GM21786 (cell line): ENCODE measurements at regions not wholly inside any gene's neighbourhood (a gene's known extent, or its start where the extent isn't known, plus 50 kb on each side); places are given as distances from the start of the nearest gene placed in this dataset.

Experiments used
- ATAC-seq: cut with Tn5 transposase; IDR thresholded peaks from one replicate; pipeline ENCODE4 v1.9.1; 2021; ENCODE audit not compliant: unreplicated experiment

- no peak for ATAC-seq
Observed at GRCh38 chr6:139776041-139776440, 401.6 kb upstream of the CITED2 start.

GRCh38 chr6:139768196-139768595 is 393.7 kb upstream of the CITED2 start:
- ATAC-seq: no peak

- ATAC-seq: no peak
Observed at GRCh38 chr6:139766796-139767195, 392.3 kb upstream of the CITED2 start.

- ATAC-seq: no peak
Observed at GRCh38 chr6:139765825-139766285, 391.4 kb upstream of the CITED2 start.

GRCh38 chr6:139764498-139764986 is 390.1 kb upstream of the CITED2 start:
- peak; percentile 91 for ATAC-seq

- no peak for ATAC-seq
Observed at GRCh38 chr6:139763468-139764210, 389.2 kb upstream of the CITED2 start.

- ATAC-seq: peak; percentile 30
Observed at GRCh38 chr6:139762587-139763031, 388.2 kb upstream of the CITED2 start.

- no peak for ATAC-seq
Observed at GRCh38 chr6:139760128-139760527, 385.7 kb upstream of the CITED2 start.

GRCh38 chr6:139759086-139759485 is 384.6 kb upstream of the CITED2 start:
- ATAC-seq: no peak

- no peak for ATAC-seq
Observed at GRCh38 chr6:139758209-139758611, 383.8 kb upstream of the CITED2 start.

- ATAC-seq: no peak
Observed at GRCh38 chr6:139757784-139758183, 383.3 kb upstream of the CITED2 start.

GRCh38 chr6:139756381-139756780 is 381.9 kb upstream of the CITED2 start:
- ATAC-seq: no peak

- ATAC-seq: no peak
Observed at GRCh38 chr6:139754898-139755775, 380.7 kb upstream of the CITED2 start.

GRCh38 chr6:139753198-139753861 is 378.9 kb upstream of the CITED2 start:
- ATAC-seq: no peak

- ATAC-seq: no peak
Observed at GRCh38 chr6:139752086-139752485, 377.6 kb upstream of the CITED2 start.

GRCh38 chr6:139751179-139751578 is 376.7 kb upstream of the CITED2 start:
- ATAC-seq: no peak

GRCh38 chr6:139748353-139749146 is 374.1 kb upstream of the CITED2 start:
- ATAC-seq: no peak

- ATAC-seq: no peak
Observed at GRCh38 chr6:139747154-139747553, 372.7 kb upstream of the CITED2 start.

- ATAC-seq: no peak
Observed at GRCh38 chr6:139744891-139745290, 370.4 kb upstream of the CITED2 start.

- ATAC-seq: no peak
Observed at GRCh38 chr6:139743664-139744437, 369.4 kb upstream of the CITED2 start.
